HEK293T (cell line): ENCODE measurements at regions not wholly inside any gene's neighbourhood (a gene's known extent, or its start where the extent isn't known, plus 50 kb on each side); places are given as distances from the start of the nearest gene placed in this dataset.

ENCODE experiments used
- CTBP1 ChIP-seq: fragments of 450-650 bp; IDR thresholded peaks from 2 replicates; pipeline ENCODE4 v1.6.1; 2016; ENCODE audit warnings: borderline replicate concordance
- FOXM1 ChIP-seq: fragments of 450-650 bp; IDR thresholded peaks from 2 replicates; pipeline ENCODE4 v1.6.1; 2017; ENCODE audit warnings: mild to moderate bottlenecking, borderline replicate concordance

GRCh38 chr18:27699137-27699536, 477.8 kb downstream of the CDH2 start:
- no peak for TF ChIP-seq FOXM1
- TF ChIP-seq CTBP1 = no peak
